OCI-LY3 (cell line): ENCODE measurements at regions not wholly inside any gene's neighbourhood (a gene's known extent, or its start where the extent isn't known, plus 50 kb on each side); places are given as distances from the start of the nearest gene placed in this dataset.
"Not testable (repeated sequence)": the region's sequence is repeated elsewhere in the genome, so short reads cannot be mapped to it uniquely, and the experiment has no call there.

ENCODE experiments used
- EZH2phosphoT487 ChIP-seq: fragments of 200-600 bp; shearing (Covaris generic); IDR thresholded peaks from 2 replicates; pipeline ENCODE4 v1.6.1; 2018; ENCODE audit warnings: antibody characterized with exemption, mixed run types, low read depth
- TF ChIP-seq, protein P1 (sequence below): fragments of 200-600, 300-600 bp; sonication (generic); IDR thresholded peaks from 2 replicates; pipeline ENCODE4 v1.5.1; 2014; ENCODE audit warnings: antibody characterized with exemption, low read length, low read depth

DNA sequence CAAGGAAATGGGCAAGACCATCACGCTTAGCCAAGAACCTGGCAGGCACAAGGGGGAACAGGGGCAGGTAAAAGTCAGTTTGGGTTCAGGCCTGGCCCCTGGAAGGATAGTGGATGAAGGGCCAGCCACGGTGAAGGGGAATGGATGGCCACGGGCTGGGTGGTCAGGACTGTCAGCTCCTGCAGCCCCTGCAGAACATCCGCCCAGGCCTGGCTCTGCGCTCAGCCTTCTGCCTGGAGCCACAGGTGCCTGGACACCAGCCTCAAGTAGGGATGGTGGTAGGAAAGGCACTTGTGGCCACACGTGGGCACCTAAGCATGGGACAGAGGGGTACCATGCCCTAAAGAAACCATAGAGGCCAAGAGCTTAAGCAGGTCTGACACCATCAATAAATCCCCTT, 143.0 kb downstream of the TBC1D2B start:
- TF ChIP-seq, protein P1, sequence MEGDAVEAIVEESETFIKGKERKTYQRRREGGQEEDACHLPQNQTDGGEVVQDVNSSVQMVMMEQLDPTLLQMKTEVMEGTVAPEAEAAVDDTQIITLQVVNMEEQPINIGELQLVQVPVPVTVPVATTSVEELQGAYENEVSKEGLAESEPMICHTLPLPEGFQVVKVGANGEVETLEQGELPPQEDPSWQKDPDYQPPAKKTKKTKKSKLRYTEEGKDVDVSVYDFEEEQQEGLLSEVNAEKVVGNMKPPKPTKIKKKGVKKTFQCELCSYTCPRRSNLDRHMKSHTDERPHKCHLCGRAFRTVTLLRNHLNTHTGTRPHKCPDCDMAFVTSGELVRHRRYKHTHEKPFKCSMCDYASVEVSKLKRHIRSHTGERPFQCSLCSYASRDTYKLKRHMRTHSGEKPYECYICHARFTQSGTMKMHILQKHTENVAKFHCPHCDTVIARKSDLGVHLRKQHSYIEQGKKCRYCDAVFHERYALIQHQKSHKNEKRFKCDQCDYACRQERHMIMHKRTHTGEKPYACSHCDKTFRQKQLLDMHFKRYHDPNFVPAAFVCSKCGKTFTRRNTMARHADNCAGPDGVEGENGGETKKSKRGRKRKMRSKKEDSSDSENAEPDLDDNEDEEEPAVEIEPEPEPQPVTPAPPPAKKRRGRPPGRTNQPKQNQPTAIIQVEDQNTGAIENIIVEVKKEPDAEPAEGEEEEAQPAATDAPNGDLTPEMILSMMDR = not testable (repeated sequence)
- TF ChIP-seq EZH2phosphoT487 = not testable (repeated sequence)
